Eye (tissue), 1 donor: ENCODE measurements at regions not wholly inside any gene's neighbourhood (a gene's known extent, or its start where the extent isn't known, plus 50 kb on each side); places are given as distances from the start of the nearest gene placed in this dataset.
"Not testable (repeated sequence)": the region's sequence is repeated elsewhere in the genome, so short reads cannot be mapped to it uniquely, and the experiment has no call there.

ENCODE experiments used
- DNase-seq: peaks from one replicate; pipeline ENCODE4 v3.0.0-alpha.2; 2015

- DNase-seq, result no peak
These were observed 183.1 kb downstream of the C1D start for GRCh38 chr2:67879586-67880290.

DNA sequence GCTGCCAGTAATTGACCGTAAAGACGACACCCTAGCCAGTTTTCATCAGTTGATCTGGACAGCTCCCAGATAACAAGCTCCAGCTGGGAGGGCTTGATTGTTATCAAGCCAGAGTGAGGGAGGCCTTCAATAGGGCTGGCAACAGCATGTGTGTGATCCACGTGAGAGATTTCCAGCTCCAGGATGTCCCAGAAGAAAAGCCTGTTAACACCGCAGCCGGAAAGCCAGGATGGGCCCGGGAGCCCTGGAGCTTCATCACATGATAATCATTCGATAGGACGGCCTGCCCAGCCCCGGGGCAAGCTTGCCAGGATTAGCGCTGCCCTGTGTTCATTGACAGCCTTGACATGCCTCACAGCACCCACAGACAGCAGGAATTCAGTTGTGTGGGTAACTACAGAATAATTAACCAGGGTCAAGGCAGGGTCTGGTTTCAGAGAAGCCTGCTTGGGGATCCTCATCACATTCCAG is 182.5 kb downstream of the C1D start:
- DNase-seq, result peak; percentile 88

DNA sequence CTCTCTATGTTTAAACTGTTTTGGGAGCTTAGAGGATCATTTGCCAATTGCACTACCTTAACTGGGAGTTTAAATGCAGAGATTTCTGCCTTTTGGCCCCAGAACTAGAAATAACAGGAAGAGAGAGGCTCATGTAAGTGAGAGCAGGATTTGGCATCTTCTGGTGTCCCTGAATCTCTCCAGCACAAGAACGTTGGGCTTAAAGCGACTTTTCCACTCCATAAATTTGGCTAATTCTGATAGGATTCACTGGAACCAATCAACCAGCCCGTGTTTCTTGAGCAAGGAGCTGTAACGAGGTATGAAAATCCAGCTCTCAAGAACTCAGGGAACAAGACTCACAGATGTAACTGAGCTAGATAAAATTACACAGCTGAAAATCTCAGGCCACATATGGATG is 181.0 kb downstream of the C1D start:
- DNase-seq, result peak; percentile 35

DNA sequence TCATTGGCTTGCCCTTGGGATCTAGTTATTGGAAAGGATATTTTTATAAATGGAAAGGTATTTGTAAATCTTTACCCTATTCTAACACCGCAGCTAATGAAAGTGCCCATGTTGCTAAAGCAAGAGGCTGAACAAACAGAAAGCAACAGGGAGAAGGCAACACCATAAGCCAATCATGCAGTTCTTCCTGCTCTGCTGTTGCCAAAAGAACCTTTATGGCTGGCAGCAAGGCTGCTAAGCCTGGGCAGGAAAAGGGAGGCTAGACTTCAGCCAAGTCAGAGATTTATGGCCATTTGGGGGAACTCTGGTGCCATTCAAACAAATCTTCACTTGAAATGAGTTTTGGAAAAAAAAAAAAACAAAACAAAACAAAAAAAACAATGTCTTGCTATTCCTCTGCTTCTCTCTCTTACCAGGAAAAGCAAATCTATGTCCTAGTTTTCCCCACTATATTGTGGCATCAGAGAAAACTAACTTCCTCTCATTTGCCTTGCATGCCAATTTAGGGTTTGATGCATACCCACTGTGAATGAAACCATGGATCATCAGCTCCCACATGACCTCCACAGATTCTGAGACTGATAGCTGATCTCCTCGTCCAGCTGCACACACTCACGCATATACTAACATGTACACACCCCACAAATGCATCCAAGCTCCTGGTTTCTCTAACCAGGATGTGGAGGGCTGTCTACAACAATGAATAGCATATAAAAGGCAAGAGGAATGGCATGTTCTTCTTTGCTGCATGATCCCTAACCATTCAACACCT is 179.3 kb downstream of the C1D start:
- DNase-seq, result no peak

- DNase-seq, result no peak
These were observed 174.3 kb downstream of the C1D start for GRCh38 chr2:67888351-67889005.

GRCh38 chr2:67889056-67889455 is 173.7 kb downstream of the C1D start:
- DNase-seq, result no peak

GRCh38 chr2:67891642-67892041 is 171.2 kb downstream of the C1D start:
- no peak for DNase-seq

DNA sequence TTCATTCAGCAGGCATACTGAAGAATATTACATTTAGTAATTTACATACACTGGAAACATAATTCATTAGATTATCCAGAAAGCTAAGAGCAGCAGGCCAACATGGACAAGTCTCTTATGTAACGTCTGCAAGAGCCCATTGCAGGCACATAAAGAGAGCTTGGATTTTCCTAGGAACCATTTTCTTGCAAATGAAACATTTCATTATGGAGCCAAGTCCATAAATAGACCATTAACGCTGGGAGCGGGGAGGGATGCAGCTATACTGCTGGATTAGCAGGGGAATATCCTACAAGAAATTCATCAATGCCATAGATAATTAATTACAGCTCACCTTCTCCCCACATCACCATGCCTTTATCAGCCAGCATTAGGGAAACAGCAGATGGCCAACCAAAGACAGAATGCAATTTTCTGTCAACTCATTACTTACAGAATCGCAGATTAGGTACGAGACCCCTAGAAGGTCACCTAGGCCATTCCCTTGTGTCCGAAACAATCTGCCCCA is 170.4 kb downstream of the C1D start:
- no peak for DNase-seq

DNA sequence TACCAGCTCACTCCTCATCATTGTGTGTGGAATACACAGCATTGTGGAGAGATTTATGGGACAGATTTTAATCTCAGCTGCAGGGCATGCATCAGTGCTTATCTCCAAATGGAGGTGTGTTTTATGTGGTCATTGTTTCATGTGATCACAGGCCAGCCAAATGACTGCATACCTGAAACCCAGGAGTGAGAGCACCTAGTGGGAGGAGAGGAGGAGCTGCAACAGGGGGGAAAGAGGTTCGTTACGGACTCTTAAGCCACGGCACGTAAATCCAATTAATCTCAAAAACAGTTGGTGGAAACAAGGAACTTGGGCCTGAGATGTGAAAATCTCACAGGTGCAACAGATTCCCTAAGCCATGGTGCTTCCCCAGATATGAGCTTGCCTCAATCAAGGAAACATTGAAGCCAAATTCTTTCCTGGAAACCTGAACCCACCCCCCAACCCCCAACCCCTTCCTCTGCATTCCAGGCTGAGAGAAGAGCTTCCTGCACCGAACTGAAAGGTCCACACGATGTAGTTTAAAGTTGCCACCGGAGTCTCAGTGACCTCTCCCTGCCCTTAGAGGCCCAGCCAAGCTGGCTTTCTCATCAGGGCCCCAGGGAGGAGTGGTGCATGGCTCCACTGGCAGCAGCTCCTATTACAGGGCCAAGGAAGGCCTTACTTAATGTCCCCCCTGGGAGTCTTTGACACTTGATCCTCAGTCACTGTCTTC is 167.4 kb downstream of the C1D start:
- peak; percentile 45 for DNase-seq

DNA sequence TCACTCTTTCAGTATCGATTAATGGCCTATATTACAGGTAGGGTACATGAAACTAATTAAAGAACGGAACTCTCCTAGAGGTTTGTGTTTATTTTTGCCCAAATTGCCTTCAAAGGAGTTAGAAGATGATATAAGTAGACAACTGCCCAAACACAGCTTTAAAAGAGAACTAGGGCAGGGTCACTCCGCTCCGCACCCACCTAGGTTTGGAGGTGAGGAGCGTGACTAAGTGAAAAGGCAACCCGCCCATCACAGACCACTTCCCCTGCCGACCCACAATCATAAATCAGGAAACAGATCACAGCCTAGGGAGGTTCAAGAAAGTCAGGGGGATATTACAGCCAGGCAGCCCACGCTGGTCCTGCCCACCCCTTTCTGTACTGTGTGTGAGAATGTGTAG is 166.7 kb downstream of the C1D start:
- DNase-seq, result no peak

DNA sequence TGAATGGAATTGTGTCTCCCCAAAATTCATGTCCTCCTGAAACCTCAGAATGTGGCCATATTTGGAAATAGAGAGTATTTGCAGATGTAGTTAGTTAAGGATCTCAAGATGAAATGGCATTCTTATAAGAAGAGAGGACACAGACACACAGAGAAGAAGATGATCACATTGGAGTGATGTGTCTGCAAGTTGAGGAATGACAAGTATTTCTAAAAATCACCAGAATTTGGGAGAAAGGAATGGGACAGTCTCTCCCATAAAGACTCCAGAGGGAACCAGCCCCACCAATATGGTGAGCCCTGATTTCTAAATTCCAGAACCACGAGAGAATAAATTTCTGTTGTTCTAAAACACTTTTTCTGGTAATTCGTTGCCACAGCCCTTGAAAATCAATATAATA is 166.3 kb downstream of the C1D start:
- DNase-seq, result no peak

DNA sequence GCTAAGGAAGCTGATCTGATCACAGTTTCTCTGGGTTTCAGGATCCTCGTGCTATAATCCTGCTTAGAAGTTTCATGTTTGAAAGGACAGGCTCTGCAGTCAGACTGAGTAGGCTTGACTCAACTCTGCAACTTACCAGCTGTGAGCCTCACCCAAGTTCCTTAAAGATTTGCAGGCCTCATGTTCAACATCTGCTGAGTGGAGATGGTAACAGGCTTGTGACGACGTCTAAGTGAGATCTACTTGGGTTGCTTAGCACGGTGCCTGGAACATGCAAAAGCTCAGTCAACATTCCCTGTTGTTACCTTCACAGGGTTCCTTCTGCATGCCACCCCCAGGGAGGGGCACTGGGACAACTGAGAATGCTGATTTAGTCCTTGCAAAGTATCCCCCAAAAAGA is 164.2 kb downstream of the C1D start:
- no peak for DNase-seq

DNA sequence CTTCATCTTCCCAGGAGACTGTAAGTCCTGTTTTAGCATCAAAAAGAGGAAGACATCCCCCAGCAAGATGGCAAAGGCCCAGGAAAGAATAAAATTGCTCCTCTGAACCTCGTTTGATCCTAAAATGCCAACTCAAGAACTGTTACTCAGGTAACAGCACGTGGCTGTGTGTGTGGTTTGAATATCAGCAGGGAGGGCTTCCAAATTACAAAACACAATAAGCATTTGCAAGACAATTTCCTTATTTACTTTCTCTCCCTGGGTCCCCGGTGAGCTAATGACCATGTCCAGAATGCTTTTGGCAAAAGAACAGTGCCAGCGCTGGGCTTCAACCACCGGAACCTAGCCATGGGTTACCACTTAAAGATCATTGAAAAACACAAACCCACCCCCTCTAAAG is 163.6 kb downstream of the C1D start:
- DNase-seq, result no peak

DNA sequence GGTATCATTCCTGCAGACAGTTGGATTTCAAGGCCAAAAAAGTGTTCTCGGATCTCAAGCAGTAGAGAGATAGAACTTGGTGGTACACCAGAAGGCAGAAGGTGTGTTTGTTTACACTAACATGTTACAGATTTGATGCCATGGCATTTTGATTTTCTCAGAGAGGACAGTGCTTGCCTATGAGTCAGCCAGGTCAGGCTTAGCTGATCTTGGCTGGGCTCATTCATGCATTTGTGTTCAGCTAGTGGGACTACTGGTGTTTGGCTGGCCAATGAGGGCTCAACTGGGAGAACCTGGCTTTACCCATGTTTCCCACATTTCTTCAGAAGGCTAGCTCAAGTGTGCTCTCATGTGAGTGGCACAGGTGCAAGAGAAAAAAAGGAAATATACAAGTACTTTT is 162.0 kb downstream of the C1D start:
- no peak for DNase-seq

- peak; percentile 81 for DNase-seq
These were observed 158.2 kb downstream of the C1D start for GRCh38 chr2:67904566-67904965.

DNA sequence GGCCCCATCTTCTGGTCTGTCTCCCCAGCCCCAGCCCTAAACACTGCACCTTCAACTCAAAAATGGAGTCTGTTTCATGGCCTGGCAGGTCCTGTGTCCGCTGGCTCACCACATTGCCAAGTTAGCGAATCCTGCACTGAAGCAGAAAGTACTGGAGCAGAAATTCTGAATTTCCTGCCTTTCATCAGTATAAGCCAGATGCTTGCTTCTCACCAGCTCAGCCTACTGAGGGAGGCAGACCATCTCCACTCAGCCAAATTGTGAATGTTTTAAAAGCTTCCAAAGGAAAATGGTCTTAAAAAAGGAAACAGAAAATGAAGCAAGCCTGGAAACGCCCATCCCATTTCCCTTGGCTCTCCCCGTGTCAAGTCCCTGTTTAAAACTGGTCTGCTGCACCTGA is 157.8 kb downstream of the C1D start:
- DNase-seq, result peak; percentile 71

DNA sequence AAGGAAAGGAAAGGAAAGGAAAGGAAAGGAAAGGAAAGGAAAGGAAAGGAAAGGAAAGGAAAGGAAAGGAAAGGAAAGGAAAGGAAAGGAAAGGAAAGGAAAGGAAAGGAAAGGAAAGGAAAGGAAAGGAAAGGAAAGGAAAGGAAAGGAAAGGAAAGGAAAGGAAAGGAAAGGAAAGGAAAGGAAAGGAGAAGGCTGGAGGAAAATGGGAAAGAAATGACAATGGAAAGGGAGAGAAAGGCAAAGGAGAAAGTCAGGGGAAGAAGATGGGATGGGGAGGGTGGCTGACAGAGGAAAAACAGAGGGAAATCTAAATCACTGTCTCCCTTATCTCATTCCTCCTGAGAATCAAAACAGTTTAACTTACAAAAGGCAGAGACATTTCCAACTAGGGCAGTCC is 156.3 kb downstream of the C1D start:
- DNase-seq, result not testable (repeated sequence)

DNA sequence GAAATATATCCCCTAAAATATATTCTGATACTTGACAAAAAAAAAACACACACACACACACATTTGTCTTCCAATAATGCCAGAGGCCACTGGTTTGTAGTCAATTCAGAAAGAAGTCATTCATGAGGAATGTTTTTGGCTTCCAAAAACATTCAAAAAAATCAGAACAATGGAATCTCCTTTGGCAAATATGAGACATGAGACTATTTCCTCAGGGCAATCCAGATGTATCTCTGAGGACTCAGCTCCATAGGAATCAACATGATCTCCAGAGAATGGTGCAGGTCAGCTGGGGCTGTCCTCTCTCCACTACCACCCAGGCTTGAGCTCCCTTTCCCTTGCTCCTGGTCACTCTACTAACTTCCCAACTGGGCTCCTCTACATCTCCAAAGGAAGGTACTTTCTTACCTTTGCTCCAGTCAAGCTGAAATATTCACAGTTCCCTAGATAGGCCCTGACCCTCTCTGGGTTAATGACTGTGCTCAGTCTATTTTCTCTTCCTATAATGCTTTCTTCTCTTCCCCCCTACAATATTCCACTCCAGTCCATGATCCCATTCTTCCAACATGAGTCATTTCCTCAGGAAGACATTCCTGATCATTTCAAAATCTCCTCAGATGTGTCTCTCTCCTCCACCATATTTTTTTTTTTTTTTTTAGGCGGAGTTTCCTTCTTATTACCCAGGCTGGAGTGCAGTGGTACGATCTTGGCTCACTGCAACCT is 145.3 kb downstream of the C1D start:
- DNase-seq, result no peak

DNA sequence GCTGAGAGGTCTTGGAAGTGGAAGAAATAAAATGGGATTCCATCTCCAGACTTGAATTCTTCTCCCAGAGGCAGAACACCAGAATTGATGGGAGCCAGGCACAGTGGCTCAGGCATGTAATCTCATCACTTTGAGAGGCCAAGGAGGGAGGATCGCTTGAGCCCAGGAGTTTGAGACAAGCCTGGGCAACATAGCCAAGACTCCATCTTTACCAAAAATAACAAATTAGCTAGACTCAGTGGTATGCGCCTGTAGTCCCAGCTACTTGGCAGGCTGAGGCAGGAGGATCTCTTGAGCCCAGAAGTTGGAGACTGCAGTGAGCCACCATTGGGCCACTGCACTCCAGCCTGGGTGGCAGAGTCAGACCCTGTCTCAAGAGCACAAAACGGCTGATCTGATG is 144.3 kb downstream of the C1D start:
- DNase-seq, result no peak

DNA sequence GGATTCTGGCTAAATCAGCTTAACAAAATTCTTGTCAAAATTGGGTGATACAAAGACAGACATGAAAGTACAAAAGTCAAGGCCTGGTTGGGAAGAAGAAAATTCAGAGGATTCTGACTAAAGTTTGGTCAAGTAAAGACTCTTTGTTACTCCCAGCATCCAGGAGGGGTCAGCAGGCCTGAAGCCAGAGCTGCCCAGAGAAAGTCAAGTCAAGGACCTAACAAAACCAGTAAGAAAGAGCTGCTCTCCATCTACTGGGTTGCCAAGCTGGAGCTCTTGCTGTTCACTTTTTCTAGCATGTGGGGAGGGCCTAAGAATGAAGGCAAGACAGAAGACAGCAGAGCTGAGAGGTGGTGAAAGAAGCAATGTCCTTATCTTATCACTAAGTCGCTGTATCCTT is 143.3 kb downstream of the C1D start:
- DNase-seq, result no peak

DNA sequence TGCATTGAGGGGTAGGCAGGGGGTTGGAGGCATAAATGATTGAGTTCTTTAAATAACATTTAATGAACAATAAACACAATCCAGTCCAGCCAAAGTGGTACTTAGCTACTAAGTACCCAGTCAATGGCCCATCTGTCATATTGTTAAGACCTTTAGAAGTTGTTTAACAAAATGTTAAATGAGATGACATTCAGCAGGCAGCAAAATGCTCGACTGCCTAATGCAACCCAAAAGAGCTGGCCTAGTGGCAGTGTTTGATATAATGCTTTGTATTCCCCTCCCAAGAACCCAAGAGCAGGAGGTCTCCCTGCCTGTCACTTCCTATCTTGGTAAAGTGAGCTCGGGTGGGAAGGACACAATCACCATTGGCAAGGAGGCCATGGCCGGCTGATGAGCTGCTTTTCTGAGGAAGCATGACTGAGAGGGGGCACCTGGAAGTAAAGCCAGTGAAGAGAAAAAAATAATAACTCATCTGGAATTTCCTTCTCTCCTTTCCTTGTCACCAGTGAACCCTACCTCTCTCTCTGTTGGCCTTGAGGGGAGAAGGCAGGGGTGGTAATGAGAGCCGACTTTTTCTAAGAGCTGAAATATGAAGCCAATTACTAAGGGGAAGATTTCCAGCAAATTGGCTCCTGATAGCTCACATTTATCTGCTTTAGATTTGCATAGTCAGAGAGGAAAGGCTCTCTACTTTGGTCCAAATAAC is 140.6 kb downstream of the C1D start:
- peak; percentile 70 for DNase-seq

GRCh38 chr2:67923696-67924095 is 139.1 kb downstream of the C1D start:
- DNase-seq, result no peak
